ENCODE measurements at regions not wholly inside any gene's neighbourhood (a gene's known extent, or its start where the extent isn't known, plus 50 kb on each side); places are given as distances from the start of the nearest gene placed in this dataset.

DNA sequence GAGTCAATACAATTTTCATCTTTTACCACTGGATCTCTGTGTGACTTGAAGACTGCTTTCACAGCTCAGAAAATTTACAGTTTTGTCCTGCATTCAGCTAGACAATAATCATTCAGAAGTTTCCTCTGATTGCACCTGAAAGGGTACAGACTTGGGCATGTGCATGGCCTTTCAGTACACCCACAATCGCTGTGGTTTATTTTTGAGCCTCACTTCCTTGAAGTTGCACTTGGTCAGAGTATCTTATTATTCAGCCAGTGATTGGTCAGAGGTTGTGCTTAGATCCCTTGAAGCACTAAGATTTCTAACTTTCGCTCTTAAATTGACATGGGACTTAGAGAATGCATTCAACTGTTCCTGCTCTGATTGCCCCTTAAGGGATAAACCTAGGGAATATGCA, 508.2 kb downstream of the FAM181B start:
- Histone ChIP-seq H3K27ac (ENCODE audit: low read depth in 1 of 2, low read length in 1 of 2) (no peak overlapping the region), H3K27me3 (ENCODE audit: control insufficient read depth in 3 of 3, insufficient read depth in 3 of 3, low read length in 2 of 3) (no peaks in the 10 kb centered on the region), H3K9me3 (ENCODE audit: control insufficient read depth in 4 of 4, insufficient read depth in 3 of 4, low read length in 3 of 4) (no peaks in the 10 kb centered on the region), H3K36me3 (ENCODE audit: control insufficient read depth in 4 of 4, insufficient read depth in 4 of 4, low read length in 4 of 4) (no peaks in the 10 kb centered on the region), H3K4me3 (no peak overlapping the region), H3K9ac (ENCODE audit: insufficient read depth in 1 of 2, low read length in 2 of 2) (no peak overlapping the region), H3K4me1 (ENCODE audit: control insufficient read depth in 5 of 5, insufficient read depth in 5 of 5, low read length in 5 of 5) (no peaks in the 10 kb centered on the region)
- WGBS, 2 donors: 84 to 90% methylated on average over 2 of the region's 2 CpGs
- TF ChIP-seq, protein P1, sequence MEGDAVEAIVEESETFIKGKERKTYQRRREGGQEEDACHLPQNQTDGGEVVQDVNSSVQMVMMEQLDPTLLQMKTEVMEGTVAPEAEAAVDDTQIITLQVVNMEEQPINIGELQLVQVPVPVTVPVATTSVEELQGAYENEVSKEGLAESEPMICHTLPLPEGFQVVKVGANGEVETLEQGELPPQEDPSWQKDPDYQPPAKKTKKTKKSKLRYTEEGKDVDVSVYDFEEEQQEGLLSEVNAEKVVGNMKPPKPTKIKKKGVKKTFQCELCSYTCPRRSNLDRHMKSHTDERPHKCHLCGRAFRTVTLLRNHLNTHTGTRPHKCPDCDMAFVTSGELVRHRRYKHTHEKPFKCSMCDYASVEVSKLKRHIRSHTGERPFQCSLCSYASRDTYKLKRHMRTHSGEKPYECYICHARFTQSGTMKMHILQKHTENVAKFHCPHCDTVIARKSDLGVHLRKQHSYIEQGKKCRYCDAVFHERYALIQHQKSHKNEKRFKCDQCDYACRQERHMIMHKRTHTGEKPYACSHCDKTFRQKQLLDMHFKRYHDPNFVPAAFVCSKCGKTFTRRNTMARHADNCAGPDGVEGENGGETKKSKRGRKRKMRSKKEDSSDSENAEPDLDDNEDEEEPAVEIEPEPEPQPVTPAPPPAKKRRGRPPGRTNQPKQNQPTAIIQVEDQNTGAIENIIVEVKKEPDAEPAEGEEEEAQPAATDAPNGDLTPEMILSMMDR (IDR thresholded peaks at IDR 0.05; ENCODE audit: control extremely low read depth, extremely low read depth): no peak
- DNase-seq (no peak), ATAC-seq (ENCODE audit: insufficient read depth, low FRiP score) (no peak)

DNA sequence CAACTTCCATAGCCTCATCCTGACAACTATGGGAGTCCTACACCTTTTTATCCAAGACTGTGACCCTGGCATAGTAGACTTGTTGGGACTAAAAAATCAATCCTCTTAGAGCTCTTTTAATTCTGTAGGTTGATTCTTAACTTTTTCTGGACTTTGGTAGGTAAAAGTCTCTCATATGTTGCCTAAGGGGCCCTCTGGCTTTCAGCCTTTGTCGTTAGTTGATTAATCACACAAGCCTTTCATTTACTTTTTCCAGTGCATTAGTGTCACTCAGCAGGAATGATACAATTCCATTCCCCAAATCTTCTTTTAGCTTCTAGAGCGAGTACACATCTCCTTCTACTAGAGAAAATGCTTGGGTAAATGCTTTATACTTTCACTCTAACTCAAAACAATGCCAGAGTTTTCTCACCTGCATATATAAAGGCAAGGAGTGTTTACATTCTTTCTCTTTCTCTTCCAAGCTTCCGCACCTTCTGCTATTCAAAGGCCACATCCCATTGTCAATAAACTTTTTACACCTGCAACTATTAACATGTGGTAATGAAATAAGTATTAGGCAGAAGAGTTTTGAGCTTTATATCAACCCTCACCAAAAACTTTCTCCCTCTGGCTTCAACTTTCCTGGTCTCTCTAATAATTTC, 516.6 kb downstream of the FAM181B start:
- H3K4me1 ChIP-seq (ENCODE audit: control insufficient read depth in 5 of 5, insufficient read depth in 5 of 5, low read length in 5 of 5): no peaks in the 10 kb centered on the region
- H3K36me3 ChIP-seq (ENCODE audit: control insufficient read depth in 4 of 4, insufficient read depth in 4 of 4, low read length in 4 of 4): no peaks in the 10 kb centered on the region
- DNase-seq: no peak
- H3K27ac ChIP-seq (ENCODE audit: low read depth in 1 of 2, low read length in 1 of 2): no peak overlapping the region
- H3K4me3 ChIP-seq: no peak overlapping the region
- 59 to 67% methylated on average over 3 of the region's 3 CpGs for WGBS, 2 donors
- ATAC-seq (ENCODE audit: insufficient read depth, low FRiP score): no peak
- H3K9me3 ChIP-seq (ENCODE audit: control insufficient read depth in 4 of 4, insufficient read depth in 3 of 4, low read length in 3 of 4): no peaks in the 10 kb centered on the region
- H3K9ac ChIP-seq (ENCODE audit: insufficient read depth in 1 of 2, low read length in 2 of 2): no peak overlapping the region
- TF ChIP-seq, protein P1 (IDR thresholded peaks at IDR 0.05; ENCODE audit: control extremely low read depth, extremely low read depth): no peak
- no peaks in the 10 kb centered on the region for H3K27me3 ChIP-seq (ENCODE audit: control insufficient read depth in 3 of 3, insufficient read depth in 3 of 3, low read length in 2 of 3)

DNA sequence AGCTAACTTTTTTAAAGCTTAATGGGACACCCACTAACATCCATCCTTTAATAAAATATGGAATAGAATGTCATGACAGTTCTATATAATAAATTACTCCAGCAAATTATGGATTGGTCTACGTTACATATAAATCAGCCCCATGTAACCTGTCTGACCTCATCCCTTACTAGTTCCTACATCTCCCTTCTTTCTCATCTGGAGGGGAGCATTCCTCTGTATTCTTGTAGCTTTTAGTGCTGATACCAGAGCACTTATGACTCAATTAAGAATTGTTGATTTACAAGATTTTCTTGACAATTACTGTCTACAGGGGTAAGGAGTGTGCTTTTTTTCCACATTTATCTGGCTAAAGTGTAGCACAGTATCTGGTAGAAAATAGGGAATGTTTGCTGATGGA, 523.7 kb downstream of the FAM181B start:
- ATAC-seq (ENCODE audit: insufficient read depth, low FRiP score): no peak

More for the DNA sequence above, 523.7 kb downstream of the FAM181B start:
- TF ChIP-seq, protein P1 (IDR thresholded peaks at IDR 0.05; ENCODE audit: control extremely low read depth, extremely low read depth): no peak
- 88 to 94% methylated on average over 1 of the region's 1 CpG for WGBS, 2 donors
- no peak overlapping the region for H3K4me3 ChIP-seq
- no peaks in the 10 kb centered on the region for H3K27me3 ChIP-seq (ENCODE audit: control insufficient read depth in 3 of 3, insufficient read depth in 3 of 3, low read length in 2 of 3)
- H3K4me1 ChIP-seq (ENCODE audit: control insufficient read depth in 5 of 5, insufficient read depth in 5 of 5, low read length in 5 of 5): no peaks in the 10 kb centered on the region
- no peak overlapping the region for H3K9ac ChIP-seq (ENCODE audit: insufficient read depth in 1 of 2, low read length in 2 of 2)
- H3K36me3 ChIP-seq (ENCODE audit: control insufficient read depth in 4 of 4, insufficient read depth in 4 of 4, low read length in 4 of 4): no peaks in the 10 kb centered on the region
- H3K27ac ChIP-seq (ENCODE audit: low read depth in 1 of 2, low read length in 1 of 2): no peak overlapping the region
- no peaks in the 10 kb centered on the region for H3K9me3 ChIP-seq (ENCODE audit: control insufficient read depth in 4 of 4, insufficient read depth in 3 of 4, low read length in 3 of 4)
- no peak for DNase-seq

All from lung (tissue), 11 donors.